Neural progenitor cell (in vitro differentiated cells): ENCODE measurements at regions not wholly inside any gene's neighbourhood (a gene's known extent, or its start where the extent isn't known, plus 50 kb on each side); places are given as distances from the start of the nearest gene placed in this dataset.

ENCODE experiments used
- EZH2 ChIP-seq: fragments of 200-600 bp; sonication (generic); IDR thresholded peaks from 2 replicates; pipeline ENCODE4 v1.6.1; 2017; ENCODE audit warnings: antibody characterized with exemption, mild to moderate bottlenecking, moderate library complexity
- TF ChIP-seq, protein P1 (sequence below): fragments of 200-600 bp; sonication (generic); IDR thresholded peaks from 2 replicates; pipeline ENCODE4 v1.5.1; 2017; ENCODE audit warnings: antibody characterized with exemption, mild to moderate bottlenecking

DNA sequence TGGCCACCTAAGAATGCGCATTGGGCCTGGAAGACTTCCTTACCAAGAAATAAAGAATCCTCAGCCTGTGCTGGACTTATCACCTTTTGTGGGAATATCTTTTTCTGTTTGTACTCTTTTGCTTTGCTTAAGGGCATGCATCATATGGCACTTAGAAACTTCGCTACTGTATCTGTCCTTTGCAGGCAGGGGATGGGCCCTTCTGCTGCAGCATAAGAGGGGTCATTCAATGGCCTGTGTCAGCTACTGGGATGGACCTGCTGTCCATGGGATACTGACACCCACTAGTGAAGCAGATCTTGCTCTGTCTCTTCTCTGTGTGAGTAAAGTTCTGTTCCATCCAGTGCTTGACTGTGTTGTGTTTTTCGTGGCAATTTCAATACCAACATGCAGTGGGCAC is 239.0 kb upstream of the JUN start:
- no peak for TF ChIP-seq EZH2
- TF ChIP-seq, protein P1, sequence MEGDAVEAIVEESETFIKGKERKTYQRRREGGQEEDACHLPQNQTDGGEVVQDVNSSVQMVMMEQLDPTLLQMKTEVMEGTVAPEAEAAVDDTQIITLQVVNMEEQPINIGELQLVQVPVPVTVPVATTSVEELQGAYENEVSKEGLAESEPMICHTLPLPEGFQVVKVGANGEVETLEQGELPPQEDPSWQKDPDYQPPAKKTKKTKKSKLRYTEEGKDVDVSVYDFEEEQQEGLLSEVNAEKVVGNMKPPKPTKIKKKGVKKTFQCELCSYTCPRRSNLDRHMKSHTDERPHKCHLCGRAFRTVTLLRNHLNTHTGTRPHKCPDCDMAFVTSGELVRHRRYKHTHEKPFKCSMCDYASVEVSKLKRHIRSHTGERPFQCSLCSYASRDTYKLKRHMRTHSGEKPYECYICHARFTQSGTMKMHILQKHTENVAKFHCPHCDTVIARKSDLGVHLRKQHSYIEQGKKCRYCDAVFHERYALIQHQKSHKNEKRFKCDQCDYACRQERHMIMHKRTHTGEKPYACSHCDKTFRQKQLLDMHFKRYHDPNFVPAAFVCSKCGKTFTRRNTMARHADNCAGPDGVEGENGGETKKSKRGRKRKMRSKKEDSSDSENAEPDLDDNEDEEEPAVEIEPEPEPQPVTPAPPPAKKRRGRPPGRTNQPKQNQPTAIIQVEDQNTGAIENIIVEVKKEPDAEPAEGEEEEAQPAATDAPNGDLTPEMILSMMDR = no peak
